ENCODE measurements at regions not wholly inside any gene's neighbourhood (a gene's known extent, or its start where the extent isn't known, plus 50 kb on each side); places are given as distances from the start of the nearest gene placed in this dataset.

DNA sequence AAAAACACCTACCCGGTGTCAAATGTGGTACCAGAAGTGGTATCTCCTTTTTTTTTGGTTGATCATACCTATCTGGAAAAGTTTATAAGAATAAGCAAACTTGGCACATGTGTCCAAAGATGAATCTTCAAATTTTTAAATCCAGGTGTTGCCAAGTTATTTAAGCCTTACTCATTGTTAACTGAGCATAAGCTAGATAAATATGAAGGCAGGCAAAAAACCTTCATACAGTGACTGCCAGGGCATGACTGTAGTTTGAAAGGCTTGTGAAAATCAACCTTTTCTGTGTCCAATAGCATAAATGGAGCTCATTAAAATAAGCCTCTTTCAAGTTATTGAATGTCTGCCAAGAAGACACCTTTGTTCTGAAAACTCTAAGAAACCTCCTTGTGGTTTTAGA, 699.2 kb downstream of the DOK5 start:
- no peak for TF ChIP-seq ZFX (IDR thresholded peaks at IDR 0.05; ENCODE audit: borderline replicate concordance)
- TF ChIP-seq, protein P1, sequence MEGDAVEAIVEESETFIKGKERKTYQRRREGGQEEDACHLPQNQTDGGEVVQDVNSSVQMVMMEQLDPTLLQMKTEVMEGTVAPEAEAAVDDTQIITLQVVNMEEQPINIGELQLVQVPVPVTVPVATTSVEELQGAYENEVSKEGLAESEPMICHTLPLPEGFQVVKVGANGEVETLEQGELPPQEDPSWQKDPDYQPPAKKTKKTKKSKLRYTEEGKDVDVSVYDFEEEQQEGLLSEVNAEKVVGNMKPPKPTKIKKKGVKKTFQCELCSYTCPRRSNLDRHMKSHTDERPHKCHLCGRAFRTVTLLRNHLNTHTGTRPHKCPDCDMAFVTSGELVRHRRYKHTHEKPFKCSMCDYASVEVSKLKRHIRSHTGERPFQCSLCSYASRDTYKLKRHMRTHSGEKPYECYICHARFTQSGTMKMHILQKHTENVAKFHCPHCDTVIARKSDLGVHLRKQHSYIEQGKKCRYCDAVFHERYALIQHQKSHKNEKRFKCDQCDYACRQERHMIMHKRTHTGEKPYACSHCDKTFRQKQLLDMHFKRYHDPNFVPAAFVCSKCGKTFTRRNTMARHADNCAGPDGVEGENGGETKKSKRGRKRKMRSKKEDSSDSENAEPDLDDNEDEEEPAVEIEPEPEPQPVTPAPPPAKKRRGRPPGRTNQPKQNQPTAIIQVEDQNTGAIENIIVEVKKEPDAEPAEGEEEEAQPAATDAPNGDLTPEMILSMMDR (IDR thresholded peaks at IDR 0.05): no peak
- no peak overlapping the region for H3K27ac ChIP-seq

DNA sequence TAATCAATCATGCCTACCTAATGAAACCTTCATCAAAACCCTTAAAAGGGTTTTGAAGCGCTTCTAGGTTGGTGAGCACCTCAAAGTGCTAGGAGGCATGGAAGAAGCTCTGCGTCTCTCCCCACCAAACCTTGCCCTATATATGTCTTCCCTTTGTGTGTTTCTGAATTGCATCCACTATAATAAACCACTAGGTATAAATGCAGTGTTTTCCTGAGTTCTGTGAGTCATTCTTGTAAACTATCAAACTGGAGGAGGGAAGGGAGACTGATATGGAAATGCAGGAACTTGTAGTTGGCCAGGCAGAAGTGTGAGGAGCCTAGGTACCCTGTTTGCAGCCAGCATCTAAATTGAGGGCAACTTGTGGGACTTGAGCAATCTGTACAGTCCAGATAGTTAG, 698.8 kb downstream of the DOK5 start:
- no peak overlapping the region for H3K27ac ChIP-seq
- TF ChIP-seq, protein P1 (IDR thresholded peaks at IDR 0.05): no peak
- TF ChIP-seq ZFX (IDR thresholded peaks at IDR 0.05; ENCODE audit: borderline replicate concordance): no peak

DNA sequence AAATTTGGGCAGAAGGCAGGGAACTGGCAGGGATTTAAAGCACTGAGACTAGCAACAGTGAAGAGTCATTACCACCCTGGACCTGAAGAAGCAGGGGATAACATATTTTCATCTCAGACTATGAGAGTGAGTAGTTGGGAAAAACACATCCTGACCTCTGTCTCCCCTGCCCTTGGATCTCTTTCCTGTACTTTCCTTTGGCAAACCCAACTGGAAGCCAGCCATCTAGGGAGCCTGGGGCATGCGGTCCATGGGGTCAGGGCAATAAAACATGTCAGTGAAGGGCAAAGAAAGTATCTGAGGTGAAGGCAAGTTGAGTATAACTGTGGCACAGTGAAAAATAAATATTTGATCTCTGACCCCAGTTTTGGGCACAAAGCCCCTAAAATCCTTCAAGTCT, 698.2 kb downstream of the DOK5 start:
- no peak for TF ChIP-seq ZFX (IDR thresholded peaks at IDR 0.05; ENCODE audit: borderline replicate concordance)
- TF ChIP-seq, protein P1 (IDR thresholded peaks at IDR 0.05): no peak
- no peak overlapping the region for H3K27ac ChIP-seq

DNA sequence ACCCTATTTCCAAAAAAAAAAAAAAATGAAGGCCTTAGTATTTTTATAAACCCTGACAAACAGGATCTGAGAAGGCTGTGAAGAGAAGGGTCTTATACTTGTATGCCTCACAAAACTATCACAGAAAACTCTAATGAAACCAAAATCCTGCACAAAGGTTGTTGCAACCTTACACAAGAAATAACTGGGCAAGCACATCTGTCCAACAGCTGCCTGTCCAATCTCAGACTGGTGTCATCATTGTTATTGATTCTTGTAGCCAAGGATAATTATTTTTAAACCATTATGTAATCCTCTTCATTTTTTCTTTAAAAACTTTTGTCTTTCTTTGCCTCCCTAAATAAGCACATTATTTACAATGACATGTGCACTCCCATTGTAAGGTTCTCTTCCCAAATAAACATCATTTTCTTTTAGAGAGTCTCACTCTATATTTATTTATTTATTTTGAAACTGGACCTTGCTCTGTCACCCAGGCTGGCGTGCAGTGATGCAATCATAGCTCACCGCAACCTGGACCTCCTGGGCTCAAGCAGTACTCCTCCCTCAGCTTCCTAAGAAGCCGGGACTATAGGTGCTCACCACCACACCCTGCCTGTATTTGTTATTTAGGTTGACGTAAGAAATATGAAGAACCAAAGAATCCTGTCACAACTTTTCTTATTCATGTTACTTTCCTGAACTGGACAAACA, 697.1 kb downstream of the DOK5 start:
- no peak overlapping the region for H3K27ac ChIP-seq
- TF ChIP-seq, protein P1 (IDR thresholded peaks at IDR 0.05): no peak
- no peak for TF ChIP-seq ZFX (IDR thresholded peaks at IDR 0.05; ENCODE audit: borderline replicate concordance)

DNA sequence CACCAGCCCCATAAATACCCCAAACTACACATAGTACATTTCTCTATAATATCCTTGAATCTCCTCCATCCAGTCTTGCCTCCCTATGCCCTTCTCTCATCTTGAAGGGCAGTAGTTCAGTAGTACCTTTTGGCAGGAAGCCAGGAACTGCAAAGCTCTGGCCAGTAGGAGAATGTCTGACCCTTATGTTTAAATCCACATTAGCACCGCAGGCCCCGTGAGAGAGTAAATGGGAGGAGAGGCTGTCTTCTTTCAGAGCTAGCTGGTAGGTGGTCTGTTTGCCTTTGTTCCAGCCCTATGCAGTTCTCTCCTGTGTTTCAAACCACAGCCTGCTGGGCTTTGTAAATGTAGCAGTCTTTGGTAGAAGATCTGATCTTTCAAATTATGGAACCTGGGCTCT, 690.7 kb downstream of the DOK5 start:
- H3K27ac ChIP-seq: no peak overlapping the region
- TF ChIP-seq, protein P1 (IDR thresholded peaks at IDR 0.05): no peak

DNA sequence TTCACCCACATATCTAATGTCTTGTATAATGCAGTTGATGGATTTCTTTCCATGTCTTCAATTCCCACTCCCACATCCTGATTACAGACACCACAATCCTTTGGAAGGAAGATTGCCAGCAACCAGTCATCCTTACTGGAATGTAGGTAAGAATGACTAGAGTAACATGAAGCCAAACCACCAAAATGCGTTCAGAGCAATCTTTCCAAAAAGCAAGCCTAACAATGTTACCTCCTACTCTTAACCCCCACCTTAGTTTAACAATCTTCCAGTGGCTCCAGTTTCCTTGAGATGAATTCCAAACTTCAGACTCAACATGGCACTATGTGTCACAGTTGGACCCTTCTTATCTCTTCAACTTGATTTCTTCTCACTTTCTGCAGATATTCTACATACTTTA, 685.6 kb downstream of the DOK5 start:
- TF ChIP-seq ZFX (IDR thresholded peaks at IDR 0.05; ENCODE audit: borderline replicate concordance): no peak
- TF ChIP-seq, protein P1 (IDR thresholded peaks at IDR 0.05): no peak
- H3K27ac ChIP-seq: no peak overlapping the region

DNA sequence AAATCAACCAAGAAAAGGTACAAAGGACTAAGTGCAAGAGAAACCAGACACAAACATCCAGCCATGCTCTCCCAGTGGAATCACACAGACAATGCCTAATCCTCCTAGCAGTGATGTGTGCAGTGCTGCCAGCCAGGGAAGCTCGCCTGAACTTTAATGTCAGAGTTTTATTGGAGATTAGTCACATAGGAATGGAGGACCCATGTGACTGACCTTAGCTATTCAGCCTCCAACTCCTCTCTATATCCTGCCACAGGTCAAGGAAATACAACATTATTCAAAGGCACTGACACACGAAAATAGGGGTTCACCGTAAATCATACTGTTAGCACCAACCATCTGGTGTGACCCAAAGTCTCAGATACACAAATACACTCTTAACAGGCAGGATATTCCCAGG, 684.6 kb downstream of the DOK5 start:
- TF ChIP-seq, protein P1 (IDR thresholded peaks at IDR 0.05): no peak
- no peak for TF ChIP-seq ZFX (IDR thresholded peaks at IDR 0.05; ENCODE audit: borderline replicate concordance)
- no peak overlapping the region for H3K27ac ChIP-seq
